OCI-LY7 (cell line): ENCODE measurements at regions not wholly inside any gene's neighbourhood (a gene's known extent, or its start where the extent isn't known, plus 50 kb on each side); places are given as distances from the start of the nearest gene placed in this dataset.

Source experiments
- BruUV-seq: library from RNA; stranded (reverse); fragments of 400-500 nt; replicated peaks from 2 replicates; lab custom pipeline; 2021; lab: Mats Ljungman, UMichigan
- CTCF ChIA-PET: fragments of 300-600 bp; sonication (Branson Sonifier 250); formaldehyde crosslinking; loops from one replicate; lab custom pipeline; 2022; ENCODE audit warnings: antibody characterized with exemption; ENCODE audit not compliant: unreplicated experiment; lab: Charles Lee
- POLR2A ChIA-PET: fragments of 300-600 bp; sonication (Branson Sonifier 250); formaldehyde crosslinking; loops from one replicate; lab custom pipeline; 2022; ENCODE audit warnings: antibody characterized with exemption; lab: Charles Lee
- DNase-seq: peaks from one replicate; pipeline ENCODE4 v3.0.0-alpha.2; 2015; ENCODE audit warnings: low spot score
- H2AFZ ChIP-seq: fragments of 200-600 bp; sonication (generic), shearing (Covaris generic); 2 replicates; pipeline ENCODE4 v1.6.1; 2014; ENCODE audit warnings: mild to moderate bottlenecking, antibody characterized with exemption, low read length, moderate library complexity
- H3K27ac ChIP-seq: fragments of 200-600 bp; sonication (generic); 2 replicates; pipeline ENCODE4 v1.5.1; 2014; ENCODE audit warnings: mixed run types, low read depth, mild to moderate bottlenecking, moderate library complexity, low read length, inconsistent platforms; ENCODE audit not compliant: poor library complexity, severe bottlenecking
- H3K36me3 ChIP-seq: fragments of 200-600 bp; sonication (generic); 2 replicates; pipeline ENCODE4 v1.6.1; 2014; ENCODE audit warnings: mild to moderate bottlenecking, antibody characterized with exemption, low read length, moderate library complexity, mixed read lengths; ENCODE audit not compliant: insufficient read depth
- H3K4me1 ChIP-seq: fragments of 200-600 bp; sonication (generic); 2 replicates; pipeline ENCODE4 v1.5.1; 2014; ENCODE audit warnings: mild to moderate bottlenecking, low read length; ENCODE audit not compliant: insufficient read depth, poor library complexity, severe bottlenecking
- H3K4me2 ChIP-seq: fragments of 200-600 bp; sonication (generic); 2 replicates; pipeline ENCODE4 v1.6.1; 2014; ENCODE audit warnings: mild to moderate bottlenecking, low read length
- H3K4me3 ChIP-seq: fragments of 200-600 bp; sonication (generic); 2 replicates; pipeline ENCODE4 v1.5.1; 2014; ENCODE audit warnings: mild to moderate bottlenecking, low read depth, low read length; ENCODE audit not compliant: poor library complexity, severe bottlenecking
- H3K79me2 ChIP-seq: fragments of 200-600 bp; sonication (generic); 2 replicates; pipeline ENCODE4 v1.6.1; 2016; ENCODE audit warnings: low read depth, mild to moderate bottlenecking, low read length, moderate library complexity, mixed read lengths; ENCODE audit not compliant: insufficient read depth
- H3K9me2 ChIP-seq: fragments of 200-600 bp; sonication (generic); 2 replicates; pipeline ENCODE4 v1.6.1; 2016; ENCODE audit warnings: mild to moderate bottlenecking, low read length, mixed read lengths; ENCODE audit not compliant: insufficient read depth
- H3K9me3 ChIP-seq: fragments of 200-600 bp; sonication (generic); 2 replicates; pipeline ENCODE4 v1.6.1; 2014; ENCODE audit warnings: mild to moderate bottlenecking, mixed run types, low read length, mixed read lengths
- H4K20me1 ChIP-seq: fragments of 200-600 bp; sonication (generic); 2 replicates; pipeline ENCODE4 v1.6.1; 2014; ENCODE audit warnings: mild to moderate bottlenecking, antibody characterized with exemption, low read length, moderate library complexity, mixed read lengths; ENCODE audit not compliant: insufficient read depth
- EZH2phosphoT487 ChIP-seq: fragments of 200-600 bp; sonication (generic); IDR thresholded peaks from 2 replicates; pipeline ENCODE4 v1.6.1; 2018; ENCODE audit warnings: low read depth, borderline replicate concordance, mild to moderate bottlenecking, mixed run types, antibody characterized with exemption, low read length, moderate library complexity, mixed read lengths
- intact Hi-C: fragments of 100-400 bp; cut with micrococcal nuclease; formaldehyde crosslinking; loops from one replicate; pipeline ENCODE4 v1.10.0; 2022; ENCODE audit not compliant: unreplicated experiment
- TF ChIP-seq, protein P1 (sequence below): fragments of 200-600 bp; sonication (generic); conservative IDR thresholded peaks from 2 replicates; pipeline ENCODE4 v1.5.1; 2014; ENCODE audit warnings: mild to moderate bottlenecking, antibody characterized with exemption, low read length, moderate library complexity, mixed read lengths

DNA sequence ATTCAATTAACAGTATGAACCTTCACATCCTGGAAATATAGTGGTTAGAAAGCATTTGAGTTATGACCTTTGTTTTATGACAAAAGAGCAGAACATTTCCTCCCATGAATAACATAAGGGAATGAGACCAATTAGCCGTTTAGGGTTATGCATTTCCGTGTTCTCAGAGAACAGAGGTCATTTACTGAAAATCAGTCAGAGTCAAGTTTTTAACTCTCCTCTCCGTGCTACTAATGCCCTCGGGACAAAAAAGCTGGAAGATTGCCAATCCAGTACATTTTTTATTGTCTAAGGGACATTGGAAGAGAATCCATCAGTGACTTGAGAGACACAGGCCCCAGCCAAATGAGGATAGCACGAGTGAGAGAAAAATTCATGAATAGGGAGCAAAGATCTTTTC, 632.7 kb downstream of the RFPL4B start:
- Histone ChIP-seq H3K4me1 (no peaks in the 10 kb centered on the region), H3K4me3 (no peak overlapping the region), H3K4me2 (no peak overlapping the region), H2AFZ (no peak overlapping the region), H3K9me3 (no peaks in the 10 kb centered on the region), H3K9me2 (no peaks in the 10 kb centered on the region), H4K20me1 (no peaks in the 10 kb centered on the region), H3K27ac (no peak overlapping the region), H3K79me2 (no peaks in the 10 kb centered on the region), H3K36me3 (no peaks in the 10 kb centered on the region)
- no peak for TF ChIP-seq EZH2phosphoT487
- TF ChIP-seq, protein P1, sequence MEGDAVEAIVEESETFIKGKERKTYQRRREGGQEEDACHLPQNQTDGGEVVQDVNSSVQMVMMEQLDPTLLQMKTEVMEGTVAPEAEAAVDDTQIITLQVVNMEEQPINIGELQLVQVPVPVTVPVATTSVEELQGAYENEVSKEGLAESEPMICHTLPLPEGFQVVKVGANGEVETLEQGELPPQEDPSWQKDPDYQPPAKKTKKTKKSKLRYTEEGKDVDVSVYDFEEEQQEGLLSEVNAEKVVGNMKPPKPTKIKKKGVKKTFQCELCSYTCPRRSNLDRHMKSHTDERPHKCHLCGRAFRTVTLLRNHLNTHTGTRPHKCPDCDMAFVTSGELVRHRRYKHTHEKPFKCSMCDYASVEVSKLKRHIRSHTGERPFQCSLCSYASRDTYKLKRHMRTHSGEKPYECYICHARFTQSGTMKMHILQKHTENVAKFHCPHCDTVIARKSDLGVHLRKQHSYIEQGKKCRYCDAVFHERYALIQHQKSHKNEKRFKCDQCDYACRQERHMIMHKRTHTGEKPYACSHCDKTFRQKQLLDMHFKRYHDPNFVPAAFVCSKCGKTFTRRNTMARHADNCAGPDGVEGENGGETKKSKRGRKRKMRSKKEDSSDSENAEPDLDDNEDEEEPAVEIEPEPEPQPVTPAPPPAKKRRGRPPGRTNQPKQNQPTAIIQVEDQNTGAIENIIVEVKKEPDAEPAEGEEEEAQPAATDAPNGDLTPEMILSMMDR: no peak
- DNase-seq: no peak
- intact Hi-C loops: no loop called here
- POLR2A ChIA-PET: no interaction called here
- BruUV-seq: no TSS peak
- CTCF ChIA-PET: no interaction called here

DNA sequence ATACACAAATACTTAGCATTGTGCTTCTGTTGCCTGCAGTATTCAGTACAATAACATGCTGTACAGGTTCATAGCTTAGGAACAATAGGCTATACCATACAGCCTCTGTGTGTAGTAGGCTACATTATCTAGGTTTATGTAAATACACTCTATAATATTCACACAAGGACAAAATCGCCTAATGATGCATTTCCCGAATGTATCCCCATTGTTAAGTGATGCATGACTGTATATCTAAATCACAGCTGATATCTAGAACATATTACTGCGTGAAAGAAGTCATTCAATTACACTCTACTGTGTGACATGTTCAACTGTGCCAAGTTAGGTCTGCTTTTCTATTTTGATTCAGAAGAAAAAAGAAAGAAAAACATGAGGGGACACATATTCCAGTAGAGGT, 633.5 kb downstream of the RFPL4B start:
- no peaks in the 10 kb centered on the region for H3K4me1 ChIP-seq
- ChIA-PET POLR2A (no interaction called here), CTCF (no interaction called here)
- no peak overlapping the region for H3K27ac ChIP-seq
- H3K4me2 ChIP-seq: no peak overlapping the region
- H3K79me2 ChIP-seq: no peaks in the 10 kb centered on the region
- TF ChIP-seq, protein P1: no peak
- TF ChIP-seq EZH2phosphoT487: no peak
- H3K36me3 ChIP-seq: no peaks in the 10 kb centered on the region
- no TSS peak for BruUV-seq
- H3K4me3 ChIP-seq: no peak overlapping the region
- H4K20me1 ChIP-seq: no peaks in the 10 kb centered on the region
- intact Hi-C loops: no loop called here
- no peak for DNase-seq
- H2AFZ ChIP-seq: no peak overlapping the region
- no peaks in the 10 kb centered on the region for H3K9me3 ChIP-seq
- H3K9me2 ChIP-seq: no peaks in the 10 kb centered on the region

DNA sequence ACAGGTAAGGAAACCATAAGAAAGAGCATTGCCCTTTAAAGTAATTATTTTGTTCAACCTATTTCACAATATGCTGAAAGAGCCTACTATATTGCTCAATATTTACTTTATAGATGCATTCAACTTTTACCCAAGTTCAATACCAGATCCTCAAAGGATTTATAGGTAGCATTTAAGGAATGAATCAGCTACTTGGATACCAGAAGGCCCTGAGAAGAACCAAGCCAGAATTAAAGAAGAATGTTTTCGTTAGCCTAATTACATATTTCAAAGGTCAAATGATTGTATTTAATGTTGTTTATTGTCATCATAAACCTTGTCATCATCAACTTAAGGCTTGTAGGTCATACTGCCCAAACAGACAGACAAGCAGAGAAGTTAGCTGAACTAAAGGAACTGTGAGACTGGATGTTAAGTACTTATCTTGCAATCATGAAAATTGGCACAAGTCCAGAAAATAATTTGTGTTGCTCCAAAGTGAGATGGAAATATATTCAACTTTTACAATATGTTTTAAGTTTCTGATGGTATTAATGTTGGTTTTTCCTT, 636.7 kb downstream of the RFPL4B start:
- Histone ChIP-seq H3K27ac (no peak overlapping the region), H2AFZ (no peak overlapping the region), H4K20me1 (no peaks in the 10 kb centered on the region), H3K9me3 (no peaks in the 10 kb centered on the region), H3K79me2 (no peaks in the 10 kb centered on the region), H3K4me3 (no peak overlapping the region), H3K4me2 (no peak overlapping the region), H3K9me2 (no peaks in the 10 kb centered on the region), H3K4me1 (no peaks in the 10 kb centered on the region), H3K36me3 (no peaks in the 10 kb centered on the region)
- no TSS peak for BruUV-seq
- no peak for TF ChIP-seq EZH2phosphoT487
- TF ChIP-seq, protein P1: no peak
- ChIA-PET CTCF (no interaction called here), POLR2A (interaction anchor here (0.6 kb wide), 1 partner anchor 52 kb away, joined by 3 read pairs; no protein-coding TSS in a partner anchor)
- no peak for DNase-seq
- intact Hi-C loops: no loop called here
